Stomach (tissue), 8 donors: ENCODE measurements at regions not wholly inside any gene's neighbourhood (a gene's known extent, or its start where the extent isn't known, plus 50 kb on each side); places are given as distances from the start of the nearest gene placed in this dataset.
A peak's percentile ranks its signal among the peaks of the same experiment; 100 is the strongest.

Experiments used
- DNase-seq, 2 donors: peaks; one replicate each; pipeline versions ENCODE4 v3.0.0 to v3.0.0-alpha.2; 2013 to 2019
- H3K27ac ChIP-seq, 5 donors: fragments of 200-600 bp in 4 of 5; sonication (generic) in 4 of 5; one replicate each; pipeline ENCODE4 v1.5.1; 2013 to 2019; ENCODE audit warnings: mild to moderate bottlenecking in 1 of 5, moderate library complexity in 1 of 5
- H3K27me3 ChIP-seq, 3 donors: fragments of 200-600 bp; sonication (generic); one replicate each; pipeline ENCODE4 v1.5.1; 2017 to 2019; ENCODE audit warnings: mixed run types in 1 of 3
- H3K36me3 ChIP-seq, 4 donors: fragments of 200-600 bp; sonication (generic); 1 replicate in 3 of 4; 2 replicates in 1 of 4; pipeline ENCODE4 v1.5.1; 2016 to 2019
- H3K4me1 ChIP-seq, 4 donors: fragments of 200-600 bp; sonication (generic); one replicate each; pipeline ENCODE4 v1.5.1; 2016 to 2019
- H3K4me3 ChIP-seq, 4 donors: fragments of 200-600 bp; sonication (generic) in 3 of 4; one replicate each; pipeline ENCODE4 v1.5.1; 2016 to 2019; ENCODE audit warnings: mild to moderate bottlenecking in 1 of 4
- H3K9me3 ChIP-seq, 4 donors: fragments of 200-600 bp; sonication (generic); one replicate each; pipeline ENCODE4 v1.5.1; 2016 to 2019
- CTCF ChIP-seq, 7 experiments: fragments of 450-650 bp in 4 of 7; fragments of 200-600 bp in 3 of 7; sonication (generic) in 3 of 7; IDR thresholded peaks; one replicate each; pipeline ENCODE4 v1.5.1; 2016 to 2019; ENCODE audit warnings: antibody characterized with exemption in 7 of 7, control low read depth in 2 of 7, mild to moderate bottlenecking in 1 of 7
- EP300 ChIP-seq: sonication (generic); formaldehyde crosslinking; IDR thresholded peaks from one replicate; pipeline ENCODE4 v1.6.1; 2017; ENCODE audit warnings: antibody characterized with exemption
- POLR2A ChIP-seq, 4 donors: fragments of 450-650 bp; IDR thresholded peaks; one replicate each; pipeline ENCODE4 v1.6.1; 2016; ENCODE audit warnings: antibody characterized with exemption in 4 of 4, control low read depth in 2 of 4, mild to moderate bottlenecking in 1 of 4, moderate library complexity in 1 of 4
- POLR2AphosphoS5 ChIP-seq, 3 donors: sonication (generic); formaldehyde crosslinking; IDR thresholded peaks; one replicate each; pipeline ENCODE4 v1.6.1; 2016; ENCODE audit warnings: antibody characterized with exemption in 3 of 3
- WGBS, 5 donors: extraction: QIAGEN DNeasy Blood & Tissue Kit in 3 of 5; methylation state at CpG; one replicate each; pipeline versions ENCODE4 v1.1.5 to v1.1.7; 2013 to 2018; 5-methylcytosine and 5-hydroxymethylcytosine counted together
- intact Hi-C: fragments of 100-400 bp; cut with DNase I; formaldehyde crosslinking; loops from one replicate; pipeline ENCODE4 v1.15.1; 2023; ENCODE audit warnings: low total_unique reads
- donor health status: healthy with polysubstance abuse.
- donor health status: Bipolar disorder and iron deficiency.
- donor health status: healthy.

GRCh38 chr2:104531122-104531521 lies 322.8 kb upstream of the POU3F3 start:
- Histone ChIP-seq H3K4me3 (no peak overlapping the region), H3K27me3 (no peaks in the 10 kb centered on the region), H3K9me3 (peaks cover 0 to 4% (median 0%) of the 10 kb centered on the region in 4 donors), H3K27ac (no peak overlapping the region), H3K4me1 (no peaks in the 10 kb centered on the region), H3K36me3 (no peaks in the 10 kb centered on the region)
- WGBS, 5 donors, result 78 to 85% (median 82%) methylated on average over 10 of the region's 10 CpGs
- no peak for DNase-seq
- intact Hi-C loops, result no loop called here
- no peak for TF ChIP-seq EP300
- no peak for TF ChIP-seq CTCF (IDR thresholded peaks at IDR 0.05)
- TF ChIP-seq POLR2A (IDR thresholded peaks at IDR 0.05), result no peak
- TF ChIP-seq POLR2AphosphoS5 (IDR thresholded peaks at IDR 0.05), result no peak

- no peaks in the 10 kb centered on the region for H3K4me1 ChIP-seq
- intact Hi-C loops, result no loop called here
- TF ChIP-seq POLR2A (IDR thresholded peaks at IDR 0.05) (no peak), POLR2AphosphoS5 (IDR thresholded peaks at IDR 0.05) (no peak), CTCF (IDR thresholded peaks at IDR 0.05) (no peak), EP300 (no peak)
- 63 to 83% (median 71%) methylated on average over 5 of the region's 5 CpGs for whole genome bisulfite sequencing, 5 donors
- H3K4me3 ChIP-seq, result no peak overlapping the region
- no peaks in the 10 kb centered on the region for H3K27me3 ChIP-seq
- H3K27ac ChIP-seq, result no peak overlapping the region
- H3K9me3 ChIP-seq, result no peaks in the 10 kb centered on the region
- H3K36me3 ChIP-seq, result no peaks in the 10 kb centered on the region
- DNase-seq, result no peak
Observed at GRCh38 chr2:104537116-104537515, 316.8 kb upstream of the POU3F3 start.

GRCh38 chr2:104538077-104538476 lies 315.8 kb upstream of the POU3F3 start:
- Histone ChIP-seq H3K4me1 (no peaks in the 10 kb centered on the region), H3K4me3 (no peak overlapping the region), H3K9me3 (no peaks in the 10 kb centered on the region), H3K27ac (no peak overlapping the region), H3K27me3 (no peaks in the 10 kb centered on the region), H3K36me3 (no peaks in the 10 kb centered on the region)
- DNase-seq, result peak in 1 of 2 donors; percentile 53
- intact Hi-C loops, result no loop called here
- TF ChIP-seq CTCF (IDR thresholded peaks at IDR 0.05) (no peak), POLR2A (IDR thresholded peaks at IDR 0.05) (no peak), EP300 (no peak), POLR2AphosphoS5 (IDR thresholded peaks at IDR 0.05) (no peak)
- WGBS, 5 donors, result 16 to 28% (median 21%) methylated on average over 7 of the region's 7 CpGs

- intact Hi-C loops, result no loop called here
- no peaks in the 10 kb centered on the region for H3K4me1 ChIP-seq
- H3K9me3 ChIP-seq, result no peaks in the 10 kb centered on the region
- H3K27me3 ChIP-seq, result no peaks in the 10 kb centered on the region
- DNase-seq, result no peak
- TF ChIP-seq POLR2AphosphoS5 (IDR thresholded peaks at IDR 0.05), result no peak
- H3K27ac ChIP-seq, result no peak overlapping the region
- no peak overlapping the region for H3K4me3 ChIP-seq
- no peaks in the 10 kb centered on the region for H3K36me3 ChIP-seq
- WGBS, 5 donors, result 43 to 65% (median 48%) methylated on average over 4 of the region's 4 CpGs
Observed at GRCh38 chr2:104539649-104540048, 314.3 kb upstream of the POU3F3 start.

- Histone ChIP-seq H3K27ac (no peak overlapping the region), H3K27me3 (no peaks in the 10 kb centered on the region), H3K4me3 (no peak overlapping the region), H3K9me3 (no peaks in the 10 kb centered on the region), H3K4me1 (no peaks in the 10 kb centered on the region), H3K36me3 (no peaks in the 10 kb centered on the region)
- intact Hi-C loops, result no loop called here
- no peak for TF ChIP-seq POLR2AphosphoS5 (IDR thresholded peaks at IDR 0.05)
- TF ChIP-seq POLR2A (IDR thresholded peaks at IDR 0.05), result no peak
- TF ChIP-seq EP300, result no peak
- no peak for TF ChIP-seq CTCF (IDR thresholded peaks at IDR 0.05)
- peak in 1 of 2 donors; percentile 15 for DNase-seq
- 69 to 83% (median 72%) methylated on average over 6 of the region's 6 CpGs for WGBS, 5 donors
Observed at GRCh38 chr2:104545055-104545454, 308.9 kb upstream of the POU3F3 start.
